HG03039 (cell line): ENCODE measurements at regions not wholly inside any gene's neighbourhood (a gene's known extent, or its start where the extent isn't known, plus 50 kb on each side); places are given as distances from the start of the nearest gene placed in this dataset.
"Not testable (repeated sequence)": the region's sequence is repeated elsewhere in the genome, so short reads cannot be mapped to it uniquely, and the experiment has no call there.

Experiments
- ATAC-seq: cut with Tn5 transposase; IDR thresholded peaks from one replicate; pipeline ENCODE4 v1.9.1; 2021; ENCODE audit warnings: mild to moderate bottlenecking, moderate library complexity; ENCODE audit not compliant: unreplicated experiment

DNA sequence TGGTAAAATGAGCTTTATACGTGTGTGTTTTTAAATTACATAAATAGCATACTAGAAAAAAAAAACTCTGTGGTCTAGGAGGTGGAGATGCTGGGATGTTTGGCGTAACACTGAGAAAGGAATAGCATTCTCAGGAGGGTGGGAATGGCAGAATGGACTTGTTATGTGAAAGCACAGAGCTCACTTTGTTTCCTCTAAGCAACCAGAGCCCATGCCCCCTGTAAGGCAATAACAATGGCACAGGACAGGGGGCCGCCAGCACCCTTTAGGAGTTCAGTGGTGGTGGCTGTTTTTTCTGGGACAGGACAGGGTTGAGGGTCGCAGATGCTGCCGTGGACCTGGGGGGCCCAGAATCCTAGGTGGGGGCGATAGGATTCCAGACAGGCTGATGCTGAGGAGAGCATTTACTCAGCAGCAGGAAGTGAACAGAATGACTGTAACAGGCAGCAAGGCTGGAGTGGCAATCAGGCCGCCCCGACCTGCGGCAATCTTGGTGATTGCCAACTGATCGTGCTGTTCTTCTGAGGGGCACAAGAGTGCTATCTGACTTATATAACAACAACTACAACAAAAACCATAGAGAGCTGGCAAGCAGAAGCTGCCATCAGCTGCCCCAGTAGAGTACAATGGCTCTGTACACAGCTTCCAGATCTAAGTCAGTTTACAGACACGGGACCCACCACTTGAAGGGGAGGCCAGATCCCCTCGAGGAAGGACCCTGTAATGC is 160.4 kb downstream of the UACA start:
- ATAC-seq: no peak

DNA sequence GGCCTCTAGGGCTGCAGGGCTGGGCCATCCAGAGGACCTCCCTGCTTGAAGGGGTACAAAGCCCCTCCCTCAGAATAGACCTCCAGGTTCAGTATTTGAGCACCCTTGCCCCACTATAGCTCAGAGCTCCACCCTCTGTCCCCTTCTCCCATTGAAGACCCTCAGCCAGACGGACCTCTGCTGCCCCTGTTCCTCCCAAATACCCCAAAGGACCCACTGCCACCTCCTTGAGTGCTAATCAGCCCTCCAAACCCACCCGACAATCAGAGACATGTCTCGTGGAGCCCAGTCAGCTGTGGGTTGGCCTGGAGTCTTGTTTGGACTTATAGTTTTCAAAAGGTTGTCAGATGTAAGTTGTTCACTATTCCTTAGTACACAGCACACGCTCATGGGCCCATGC is 161.1 kb downstream of the UACA start:
- no peak for ATAC-seq

DNA sequence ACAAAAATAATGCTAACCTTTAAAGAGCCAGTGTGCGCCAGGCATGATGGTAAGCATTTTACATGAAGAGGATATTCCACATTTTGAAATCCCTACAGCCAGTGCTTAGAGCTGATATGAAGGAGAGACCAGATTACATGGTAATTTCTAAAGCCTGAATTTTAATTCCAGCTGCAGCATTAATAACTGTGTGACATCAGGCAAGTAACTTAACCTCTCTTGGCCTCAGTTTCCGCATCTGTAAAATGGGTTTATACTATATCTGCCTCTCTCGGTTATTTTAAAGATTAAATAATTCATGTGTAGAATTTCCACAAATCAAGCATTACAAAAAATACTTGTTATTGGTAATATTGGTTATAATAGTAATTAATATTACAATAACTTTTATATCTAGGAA is 165.4 kb downstream of the UACA start:
- ATAC-seq: no peak

DNA sequence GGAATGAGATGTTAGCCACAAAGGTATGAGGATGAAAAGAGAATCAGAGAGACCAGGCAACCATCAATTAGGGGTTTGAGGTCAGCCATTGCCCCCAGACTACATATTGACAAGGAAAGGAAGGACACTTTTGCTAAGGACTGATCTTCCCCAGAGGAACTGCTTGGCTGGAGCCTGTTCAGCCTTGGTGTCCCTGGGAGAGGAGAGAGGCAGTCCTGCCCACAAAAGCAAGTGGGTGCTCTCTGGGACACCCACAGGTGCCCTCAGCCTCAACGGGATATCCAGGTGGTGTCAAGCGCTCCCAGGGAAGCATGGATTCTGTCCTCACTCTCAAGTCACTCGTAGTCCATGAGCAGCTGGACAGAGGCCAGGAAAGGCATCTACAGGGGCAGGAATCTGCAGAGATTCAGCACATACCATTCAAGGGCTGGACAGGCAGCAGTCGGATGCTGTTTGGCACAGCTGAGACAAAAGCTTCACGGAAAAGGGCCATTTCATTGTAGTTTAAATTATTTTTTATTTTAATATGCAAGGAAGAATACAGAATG is 166.2 kb downstream of the UACA start:
- ATAC-seq: no peak

DNA sequence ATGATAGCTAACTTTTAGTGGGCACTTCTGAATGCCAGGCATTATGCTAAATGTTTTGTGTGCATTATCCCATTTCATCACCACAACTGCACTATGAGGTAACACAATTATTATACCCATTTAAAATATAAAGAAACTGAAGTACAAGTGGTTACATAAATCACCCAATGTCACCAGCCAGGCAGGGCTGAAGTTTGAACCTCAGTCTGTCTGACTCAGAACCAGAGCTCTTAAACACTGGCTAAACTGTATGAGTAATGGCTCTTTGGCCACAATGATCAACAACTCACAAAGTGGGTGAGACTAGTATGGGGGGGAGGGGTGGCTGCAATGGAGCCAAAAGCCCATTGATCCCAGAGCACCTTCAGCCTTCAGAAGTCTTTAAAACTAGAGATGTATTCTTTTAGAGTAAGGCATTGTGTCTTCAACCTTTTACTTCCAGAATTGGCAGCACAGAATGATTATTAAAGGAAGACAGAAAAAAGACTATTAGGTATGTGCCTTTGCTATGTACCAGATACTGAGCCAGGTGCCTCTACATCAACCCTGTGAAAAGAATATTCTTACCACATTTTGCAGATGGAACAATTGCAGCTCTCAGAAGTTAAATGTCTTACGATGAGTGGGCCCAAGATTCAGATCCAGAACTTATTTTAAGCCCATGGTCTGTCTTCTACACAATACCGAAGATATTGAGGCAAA is 166.9 kb downstream of the UACA start:
- ATAC-seq: no peak

DNA sequence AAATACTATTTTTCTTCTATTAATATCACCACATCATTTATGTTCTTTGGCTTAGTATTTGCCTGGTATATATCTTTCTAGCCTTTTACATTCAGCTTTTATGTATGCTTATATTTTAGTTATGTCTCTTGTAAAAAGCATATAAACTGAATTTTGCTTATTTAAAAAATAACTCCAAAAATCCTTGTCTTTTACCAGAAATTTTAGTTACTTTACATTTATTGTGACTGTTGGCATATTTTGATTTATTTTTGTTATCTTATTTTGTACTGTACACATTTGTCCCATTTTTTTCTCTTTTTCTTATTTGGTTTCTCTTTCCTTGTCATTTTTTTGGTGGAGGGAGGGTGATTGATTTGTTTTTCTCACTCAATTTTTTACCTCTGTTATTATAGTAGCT is 169.6 kb downstream of the UACA start:
- ATAC-seq: no peak

DNA sequence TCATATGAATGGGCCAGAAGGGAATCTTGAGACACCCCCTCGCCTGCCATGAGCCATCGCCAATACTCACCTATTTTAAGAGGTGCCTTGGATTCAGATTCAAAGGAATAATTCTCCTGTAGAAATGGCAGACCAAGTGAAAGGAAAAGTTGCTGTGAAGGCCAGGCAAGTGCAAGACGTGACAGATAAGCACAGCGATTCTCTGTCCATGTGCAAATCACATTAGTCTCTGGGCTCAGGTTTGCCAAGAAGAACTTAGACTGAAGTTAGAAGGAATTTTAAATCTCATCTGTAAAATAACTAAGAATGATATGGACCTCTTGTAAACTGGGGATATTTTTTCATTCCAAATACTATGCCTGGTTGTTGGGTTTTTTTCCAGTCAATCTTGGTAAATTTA is 173.6 kb downstream of the UACA start:
- no peak for ATAC-seq

DNA sequence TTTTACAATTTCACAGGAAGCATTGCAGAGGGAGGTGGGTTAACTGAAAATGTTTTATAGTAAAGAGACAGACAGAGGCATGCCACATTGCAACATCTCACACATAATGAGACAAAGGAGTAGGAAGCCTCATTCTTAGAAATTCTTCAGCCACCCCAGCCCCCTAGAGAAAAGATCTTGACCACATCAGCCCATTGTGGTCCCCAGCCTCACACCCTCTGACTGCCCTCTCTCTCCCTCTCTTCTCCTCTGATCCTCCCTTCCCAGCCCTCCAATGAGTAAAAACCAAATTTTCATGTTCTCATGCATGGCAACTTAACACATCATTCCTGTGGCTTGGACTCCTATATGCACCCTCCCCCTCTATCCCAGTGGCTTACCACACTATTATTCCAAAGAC is 174.1 kb downstream of the UACA start:
- ATAC-seq: no peak

DNA sequence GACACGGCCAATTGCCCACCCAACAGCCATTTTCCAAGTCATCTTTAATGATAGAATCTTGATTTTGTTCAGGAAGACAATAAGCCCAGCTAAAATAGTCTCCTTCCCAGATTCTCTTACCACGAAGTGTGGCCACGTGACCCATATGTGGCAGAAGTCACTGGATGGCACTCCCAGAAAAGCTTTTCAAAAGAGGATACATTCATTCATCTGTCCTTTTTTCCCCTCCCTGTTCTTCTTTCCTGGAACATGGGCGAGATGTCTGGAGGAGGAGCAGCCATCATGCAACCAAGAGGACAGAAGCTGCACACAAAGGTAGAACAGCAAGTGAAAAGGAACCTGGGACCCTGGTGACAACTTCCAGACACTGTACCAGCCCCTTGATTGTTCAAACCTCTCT is 174.7 kb downstream of the UACA start:
- no peak for ATAC-seq

DNA sequence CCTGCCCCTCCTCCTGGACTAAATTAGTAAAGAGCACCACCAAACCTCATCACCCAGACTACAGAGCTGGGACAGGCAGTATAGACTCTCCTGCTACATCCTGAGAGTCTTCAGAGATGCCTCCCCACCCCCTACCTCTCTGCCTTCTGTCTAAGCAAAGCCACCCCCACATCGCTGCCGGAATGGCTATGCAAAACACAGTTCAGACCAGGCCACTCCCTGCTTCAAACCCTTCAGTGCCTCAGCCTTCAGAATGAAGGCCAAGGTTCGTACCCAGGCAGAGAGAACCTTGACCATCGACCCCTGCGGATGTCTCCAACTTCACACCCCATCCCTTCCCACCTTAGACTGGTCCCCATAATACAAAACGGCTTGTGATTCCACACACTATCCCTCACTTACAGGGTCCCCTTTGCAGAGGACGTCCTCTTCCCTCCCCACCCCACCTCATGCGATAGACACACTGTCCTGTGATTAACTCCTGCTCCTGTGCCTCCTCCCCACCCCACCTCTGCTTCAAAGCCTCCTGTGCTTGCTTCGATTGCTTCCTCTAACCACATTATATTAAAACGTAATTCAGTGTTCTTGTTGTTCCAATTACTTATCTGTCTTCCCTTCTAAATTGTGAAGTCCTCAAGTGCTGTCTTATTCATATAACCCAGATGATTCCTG is 175.3 kb downstream of the UACA start:
- no peak for ATAC-seq

DNA sequence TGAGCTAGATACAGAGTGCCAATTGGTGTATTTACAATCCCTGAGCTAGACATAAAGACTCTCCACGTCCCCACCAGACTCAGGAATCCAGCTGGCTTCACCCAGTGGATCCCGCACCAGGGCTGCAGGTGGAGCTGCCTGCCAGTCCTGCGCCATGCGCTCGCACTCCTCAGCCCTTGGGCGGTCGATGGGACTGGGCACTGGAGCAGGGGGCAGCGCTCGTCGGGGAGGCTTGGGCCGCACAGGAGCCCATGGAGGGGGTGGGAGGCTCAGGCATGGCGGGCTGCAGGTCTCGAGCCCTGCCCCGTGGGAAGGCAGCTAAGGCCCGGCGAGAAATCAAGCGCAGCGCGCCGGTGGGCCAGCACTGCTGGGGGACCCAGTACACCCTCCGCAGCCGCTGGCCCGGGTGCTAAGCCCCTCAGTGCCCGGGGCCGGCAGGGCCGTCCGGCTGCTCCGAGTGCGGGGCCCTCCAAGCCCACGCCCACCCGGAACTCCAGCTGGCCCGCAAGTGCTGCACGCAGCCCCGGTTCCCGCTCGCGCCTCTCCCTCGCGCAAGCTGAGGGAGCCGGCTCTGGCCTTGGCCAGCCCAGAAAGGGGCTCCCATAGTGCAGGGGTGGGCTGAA is 176.2 kb downstream of the UACA start:
- not testable (repeated sequence) for ATAC-seq

DNA sequence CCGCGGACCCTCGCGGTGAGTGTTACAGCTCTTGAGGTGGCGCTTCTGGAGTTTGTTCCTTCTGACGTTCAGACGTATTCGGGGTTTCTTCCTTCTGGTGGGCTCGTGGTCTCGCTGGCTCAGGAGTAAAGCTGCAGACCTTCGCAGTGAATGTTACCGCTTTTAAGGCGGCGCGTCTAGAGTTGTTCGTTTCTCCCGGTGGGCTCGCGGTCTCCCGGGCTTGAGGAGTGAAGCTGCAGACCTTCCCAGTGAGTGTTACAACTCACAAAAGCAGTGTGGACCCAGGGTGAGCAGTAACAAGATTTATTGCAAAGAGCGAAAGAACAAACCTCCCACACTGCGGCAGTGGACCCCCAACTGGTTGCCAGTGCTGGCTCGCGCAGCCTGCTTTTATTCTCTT is 177.1 kb downstream of the UACA start:
- no peak for ATAC-seq

DNA sequence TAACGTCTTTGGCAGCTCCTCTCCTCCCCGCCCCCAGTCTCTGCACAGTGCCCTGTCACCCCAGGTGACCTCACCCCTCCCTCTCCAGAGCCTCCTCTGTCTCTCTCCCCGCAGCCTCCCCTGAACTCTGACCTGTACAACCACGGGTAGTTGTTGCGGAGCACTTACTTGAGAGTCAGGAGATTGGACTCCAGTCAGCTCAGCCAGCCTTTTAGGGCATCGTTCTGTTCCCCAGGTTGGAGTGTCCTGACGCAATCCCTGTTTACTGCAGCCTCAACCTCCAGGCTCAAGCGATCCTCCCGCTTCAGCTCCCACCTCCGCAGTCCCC is 177.7 kb downstream of the UACA start:
- ATAC-seq: no peak

DNA sequence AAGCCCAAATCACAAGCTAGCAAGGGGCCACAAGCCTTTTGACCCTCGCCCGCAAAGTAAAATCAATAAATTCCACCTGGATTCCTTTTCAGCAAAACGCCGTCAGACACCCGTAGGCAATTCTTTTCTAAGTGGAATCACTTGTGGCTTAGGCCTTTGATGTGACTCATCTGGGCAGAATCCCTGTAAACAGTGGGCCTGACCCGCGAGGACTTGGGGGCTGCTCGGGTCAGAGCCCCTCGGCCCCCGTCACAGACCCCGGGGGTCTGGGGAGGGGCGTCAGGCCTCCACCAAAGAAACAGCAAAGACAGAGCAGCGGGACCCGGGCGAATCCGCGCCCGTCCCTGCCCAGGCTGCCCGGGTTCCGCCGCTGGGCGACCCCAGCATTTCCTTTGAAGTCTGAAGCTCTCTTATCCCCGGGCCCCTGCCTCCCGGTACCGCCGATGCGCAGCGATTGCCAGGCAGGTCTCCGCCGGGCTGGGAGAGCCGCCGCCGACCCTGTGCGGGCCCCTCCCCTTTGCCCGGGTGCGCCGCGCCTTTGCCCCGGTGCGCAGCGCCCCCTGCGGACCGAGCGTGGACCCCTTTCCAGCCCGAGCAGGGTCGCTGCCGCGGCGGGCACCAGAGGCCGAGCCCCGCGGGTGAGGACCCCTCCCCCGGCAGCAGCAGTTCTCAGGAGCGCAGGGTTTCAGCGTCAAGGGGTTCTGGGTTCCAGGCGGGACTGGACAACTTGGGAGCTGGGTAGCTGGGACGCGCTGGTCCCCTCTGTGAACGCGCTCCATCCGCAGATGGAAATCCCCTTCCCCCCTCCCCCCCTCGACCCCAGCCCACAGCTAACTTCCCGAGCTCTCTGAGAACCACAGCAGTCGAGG is 178.3 kb downstream of the UACA start:
- ATAC-seq: no peak

DNA sequence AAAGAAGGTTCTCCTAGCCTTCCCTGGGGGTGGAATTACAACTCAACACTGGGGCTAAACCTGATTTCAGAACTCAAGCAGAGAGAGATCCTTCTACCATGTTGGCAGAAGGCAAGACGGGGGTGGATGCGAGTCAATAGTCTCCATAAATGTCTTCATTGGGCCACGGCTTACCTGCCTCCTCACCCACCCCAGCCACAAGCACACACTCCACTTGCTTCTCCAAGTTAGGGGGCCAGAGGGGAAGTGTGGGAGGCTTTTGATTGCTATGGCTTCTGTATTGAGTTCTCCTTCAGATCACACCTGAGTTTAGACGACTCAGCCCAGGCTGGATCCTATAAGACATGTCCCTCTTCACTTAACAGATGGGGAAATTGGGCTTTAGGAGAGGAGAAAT is 178.9 kb downstream of the UACA start:
- no peak for ATAC-seq

DNA sequence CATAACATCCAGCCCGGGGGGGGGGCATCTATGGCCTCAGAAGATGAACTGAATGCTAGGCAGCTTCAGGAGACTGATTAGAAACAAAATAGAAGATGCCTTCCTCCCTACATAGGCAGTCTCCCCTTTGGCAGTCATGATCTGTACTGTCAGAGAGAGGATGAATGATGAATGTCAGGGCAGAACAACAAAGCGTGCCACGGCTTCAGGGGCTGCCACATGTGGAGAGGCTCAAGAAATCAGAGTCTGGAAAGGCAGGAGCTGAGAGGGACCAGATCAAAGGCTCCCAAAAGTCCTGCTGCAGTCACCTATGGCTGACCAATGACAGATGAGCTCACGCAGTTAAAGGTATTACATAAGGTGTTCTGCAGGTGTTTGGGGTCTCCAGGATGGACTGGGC is 180.4 kb downstream of the UACA start:
- ATAC-seq: no peak

DNA sequence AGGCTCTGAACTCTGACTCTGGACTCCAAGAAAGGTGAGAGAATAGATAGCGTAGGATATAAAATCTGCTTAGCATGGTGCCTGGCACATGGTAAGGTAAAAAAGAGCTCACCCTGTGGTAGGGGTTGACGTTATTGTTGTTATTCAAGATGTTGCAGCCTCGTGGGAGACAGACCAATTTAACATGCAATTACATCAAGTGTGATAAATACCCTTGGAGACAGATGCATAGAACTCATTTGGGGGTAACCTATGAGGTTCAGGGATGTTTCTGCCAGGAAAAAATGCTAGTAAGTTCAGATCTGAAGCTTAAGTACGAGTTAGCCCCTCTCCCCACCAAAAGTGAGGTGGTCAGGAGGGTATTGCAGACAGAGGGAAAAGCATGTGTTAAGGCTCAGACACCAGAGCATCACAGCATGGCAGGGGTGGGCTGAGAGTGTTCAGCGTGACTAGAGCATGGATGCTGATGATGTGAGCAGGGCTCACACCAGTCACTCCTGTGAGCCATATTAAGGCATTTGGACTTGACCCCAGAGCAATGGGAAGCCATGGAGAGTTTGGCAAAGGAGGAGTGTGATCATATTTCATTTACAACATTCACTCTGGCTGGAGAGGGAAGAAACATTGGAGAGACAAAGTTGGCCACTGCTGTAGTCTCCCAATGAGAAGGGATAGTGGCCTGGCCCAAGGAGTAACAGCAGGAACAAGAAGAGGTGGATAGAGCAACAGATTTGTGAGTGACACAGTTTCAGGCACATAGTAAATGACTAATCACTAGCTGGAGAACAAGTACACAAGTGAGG is 181.0 kb downstream of the UACA start:
- no peak for ATAC-seq

DNA sequence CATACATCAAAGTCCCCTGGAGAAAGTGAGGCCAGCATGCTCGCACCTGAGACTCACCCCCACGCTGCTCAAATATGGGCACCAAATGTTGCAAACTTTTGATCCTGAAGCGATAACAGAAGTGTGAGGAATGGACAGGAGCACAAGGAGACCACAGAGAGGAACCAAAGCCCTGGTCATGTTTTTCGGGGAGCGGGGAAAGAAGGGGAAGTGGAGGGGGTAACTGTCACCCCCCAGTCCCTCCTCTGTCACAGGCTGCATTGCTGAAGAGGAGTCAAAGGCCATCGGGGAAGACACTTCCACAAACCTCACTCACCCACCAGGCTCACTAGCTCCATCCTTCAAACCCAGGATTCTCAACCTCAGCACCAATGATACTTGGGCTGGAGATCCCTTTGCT is 182.4 kb downstream of the UACA start:
- no peak for ATAC-seq

DNA sequence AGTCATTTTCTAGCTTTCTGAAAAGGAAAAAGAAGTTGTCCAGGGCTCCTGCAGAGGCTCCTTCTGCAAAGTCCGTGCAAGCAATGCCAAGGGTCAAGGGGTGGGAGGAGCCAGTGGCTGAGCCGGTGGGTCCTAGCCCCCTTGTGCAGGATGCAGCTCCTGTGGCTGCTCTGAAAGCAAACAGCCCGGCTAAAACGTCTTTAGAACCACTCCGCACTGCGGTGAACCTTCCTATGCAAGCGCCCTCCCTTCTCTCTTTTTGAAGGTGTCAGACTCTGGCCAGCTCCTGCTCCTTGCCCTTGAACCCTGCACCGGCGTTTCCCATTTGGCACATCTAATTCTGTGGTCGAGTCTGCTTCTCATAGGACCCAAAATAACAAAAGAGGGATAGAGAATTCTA is 183.1 kb downstream of the UACA start:
- no peak for ATAC-seq

DNA sequence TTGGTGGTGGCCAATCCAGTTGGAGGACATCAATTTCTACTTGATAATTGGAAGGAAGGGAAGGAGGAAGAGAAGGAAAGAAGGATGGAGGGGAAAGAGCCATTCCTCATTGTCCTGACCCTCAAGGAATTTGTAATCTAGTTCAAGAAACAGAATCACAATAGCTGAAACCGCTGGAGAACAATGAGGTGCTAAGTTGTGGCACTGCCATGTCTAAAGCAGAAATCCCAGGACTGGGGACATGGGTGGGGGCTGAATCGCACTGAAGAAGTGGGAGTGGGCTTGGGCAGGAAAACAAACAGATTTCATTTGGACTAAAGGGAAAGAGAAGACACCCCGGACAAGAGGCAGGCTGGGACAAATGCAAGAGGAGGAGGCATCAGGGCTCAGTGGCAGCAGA is 183.6 kb downstream of the UACA start:
- ATAC-seq: no peak
